SU-DHL-6 (cell line): ENCODE measurements at regions not wholly inside any gene's neighbourhood (a gene's known extent, or its start where the extent isn't known, plus 50 kb on each side); places are given as distances from the start of the nearest gene placed in this dataset.

Experiments
- CTCF ChIP-seq: fragments of 200-600 bp; sonication (generic); IDR thresholded peaks from one replicate; pipeline ENCODE4 v1.5.1; 2017; ENCODE audit warnings: antibody characterized with exemption, mild to moderate bottlenecking, low read length, moderate library complexity; ENCODE audit not compliant: insufficient read depth, poor library complexity, severe bottlenecking
- EZH2phosphoT487 ChIP-seq: fragments of 200-600 bp; sonication (generic), shearing (Covaris generic); conservative IDR thresholded peaks from 2 replicates; pipeline ENCODE4 v1.6.1; 2018; ENCODE audit warnings: mild to moderate bottlenecking, antibody characterized with exemption, low read length, moderate library complexity, mixed read lengths

GRCh38 chr9:78131969-78132700, 100.5 kb upstream of the GNAQ start:
- TF ChIP-seq CTCF: no peak
- TF ChIP-seq EZH2phosphoT487: no peak
